HG02884 (cell line): ENCODE measurements at regions not wholly inside any gene's neighbourhood (a gene's known extent, or its start where the extent isn't known, plus 50 kb on each side); places are given as distances from the start of the nearest gene placed in this dataset.
"Not testable (repeated sequence)": the region's sequence is repeated elsewhere in the genome, so short reads cannot be mapped to it uniquely, and the experiment has no call there.

ENCODE experiments used
- ATAC-seq: cut with Tn5 transposase; IDR thresholded peaks from one replicate; pipeline ENCODE4 v1.9.1; 2021; ENCODE audit warnings: mild to moderate bottlenecking, moderate library complexity; ENCODE audit not compliant: unreplicated experiment

GRCh38 chr3:40877631-40878463, 321.5 kb upstream of the CTNNB1 start:
- ATAC-seq: no peak

- no peak for ATAC-seq
Observed at GRCh38 chr3:40878464-40878905, 320.8 kb upstream of the CTNNB1 start.

DNA sequence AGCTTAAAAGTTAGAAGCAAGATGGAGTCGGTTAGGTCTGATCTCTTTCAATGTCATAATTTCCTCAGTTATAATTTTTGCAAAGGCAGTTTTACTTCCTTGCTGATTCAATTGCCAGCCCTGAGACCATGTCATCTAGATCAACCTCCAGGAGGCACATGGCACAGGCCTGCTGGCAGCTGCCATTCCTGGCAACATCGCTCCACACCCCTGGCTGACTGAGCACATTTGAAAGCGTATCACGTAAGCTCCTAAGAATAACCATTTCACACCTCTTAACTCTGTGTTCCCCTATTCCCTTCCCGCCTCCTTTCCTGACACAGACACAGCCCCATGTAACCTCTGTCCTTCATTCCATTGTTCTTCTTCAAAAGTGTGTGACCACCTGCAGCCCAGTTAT, 313.9 kb upstream of the CTNNB1 start:
- no peak for ATAC-seq

GRCh38 chr3:40886660-40887425, 312.5 kb upstream of the CTNNB1 start:
- no peak for ATAC-seq

DNA sequence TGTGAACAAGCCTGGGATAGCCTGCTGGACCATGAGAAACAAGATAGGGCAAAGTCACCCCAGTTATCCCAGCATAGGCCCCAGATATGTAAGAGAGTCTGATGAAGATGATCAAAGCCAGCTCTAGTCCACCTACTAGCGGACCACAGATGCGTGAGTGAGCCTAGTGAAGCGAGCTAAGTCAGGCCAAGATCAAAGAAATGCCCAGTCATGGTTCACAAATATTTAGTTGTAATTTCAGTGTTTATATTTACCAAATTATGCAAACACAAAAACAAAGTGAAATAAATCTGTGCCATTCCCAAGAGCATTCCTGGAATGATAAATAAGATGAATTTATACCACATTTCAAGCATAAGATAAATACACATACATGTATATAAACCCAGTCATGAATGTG, 308.1 kb upstream of the CTNNB1 start:
- ATAC-seq: no peak

- ATAC-seq: no peak
Observed at GRCh38 chr3:40895109-40895508, 304.2 kb upstream of the CTNNB1 start.

DNA sequence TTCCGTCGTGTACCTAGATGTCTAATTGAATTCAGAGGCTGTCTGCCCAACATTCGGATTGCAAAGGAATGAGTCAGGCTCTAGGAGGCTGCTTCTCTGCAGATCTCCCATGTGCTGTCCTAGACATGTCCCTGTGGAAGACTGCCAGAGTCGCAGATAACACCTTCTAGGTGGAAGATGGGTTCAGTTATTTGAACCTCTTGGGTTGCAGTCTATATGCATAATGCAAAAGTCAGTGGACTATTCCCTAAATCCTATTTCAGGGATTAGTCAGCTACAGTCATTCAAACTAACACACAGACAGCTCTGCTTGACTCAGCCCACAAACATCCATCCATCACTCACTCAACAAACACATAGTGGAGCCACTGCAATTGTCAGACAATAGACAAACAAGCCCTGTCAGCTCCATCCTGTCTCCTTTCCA, 300.0 kb upstream of the CTNNB1 start:
- ATAC-seq: no peak

DNA sequence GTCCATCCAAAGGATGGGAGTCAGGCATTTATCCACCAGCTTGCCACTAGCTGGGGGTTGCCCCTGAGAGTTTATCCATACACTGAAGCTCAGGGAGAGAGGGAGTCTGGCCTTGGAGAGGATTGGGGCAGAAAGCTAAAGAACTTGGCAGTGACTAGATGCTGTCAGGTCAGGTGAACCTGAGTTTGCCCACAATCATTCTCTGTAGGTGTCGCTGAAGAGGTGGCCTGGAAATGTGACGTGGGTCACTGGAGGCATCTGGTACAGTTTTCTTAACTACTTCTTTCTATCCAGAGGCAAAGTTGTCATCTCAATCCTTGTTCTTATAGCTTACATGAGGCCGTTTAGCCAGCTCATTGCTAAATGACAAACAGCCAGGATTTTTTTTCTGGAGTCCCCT, 298.0 kb upstream of the CTNNB1 start:
- ATAC-seq: no peak

- no peak for ATAC-seq
Observed at GRCh38 chr3:40901796-40902195, 297.5 kb upstream of the CTNNB1 start.

- not testable (repeated sequence) for ATAC-seq
Observed at GRCh38 chr3:40907907-40908465, 291.3 kb upstream of the CTNNB1 start.

GRCh38 chr3:40908612-40909011, 290.7 kb upstream of the CTNNB1 start:
- ATAC-seq: no peak

DNA sequence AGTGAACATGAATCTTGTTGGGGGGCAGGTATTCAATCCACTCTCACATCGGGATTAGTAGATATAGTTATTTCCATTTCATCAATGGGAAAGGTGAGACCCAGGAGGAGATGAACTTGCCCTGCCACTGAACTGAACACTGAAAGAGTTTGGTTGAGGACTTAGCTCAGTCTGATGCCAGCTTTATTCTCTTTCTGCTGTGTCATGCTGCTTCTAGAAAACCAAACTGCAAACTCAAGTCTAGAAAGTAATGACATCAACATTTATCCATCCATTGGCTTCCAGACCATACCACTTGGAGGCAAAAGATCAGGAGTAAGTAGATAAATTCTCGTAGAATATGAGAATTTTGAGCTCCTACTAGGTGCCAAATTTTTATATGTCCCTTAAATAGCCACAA, 288.0 kb upstream of the CTNNB1 start:
- no peak for ATAC-seq

DNA sequence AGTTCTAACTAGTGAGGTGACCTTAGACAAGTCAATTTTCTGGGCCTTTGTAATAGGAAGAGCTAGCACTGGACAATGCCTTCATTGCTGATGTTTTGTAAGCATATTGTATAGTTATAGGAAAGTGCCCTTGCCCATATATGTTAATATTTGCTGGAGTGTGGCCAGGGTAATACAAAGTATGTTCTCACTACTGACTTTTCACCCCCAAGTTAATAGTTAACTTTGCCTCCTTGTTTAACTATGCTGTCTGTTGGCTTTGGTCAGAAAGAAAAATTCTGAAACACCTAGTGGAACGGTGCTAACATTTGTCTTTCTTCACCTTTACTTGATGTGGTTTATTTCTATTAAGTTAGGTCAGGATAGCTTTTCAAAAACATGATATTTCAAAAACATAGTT, 287.4 kb upstream of the CTNNB1 start:
- no peak for ATAC-seq

- no peak for ATAC-seq
Observed at GRCh38 chr3:40912461-40912860, 286.8 kb upstream of the CTNNB1 start.

DNA sequence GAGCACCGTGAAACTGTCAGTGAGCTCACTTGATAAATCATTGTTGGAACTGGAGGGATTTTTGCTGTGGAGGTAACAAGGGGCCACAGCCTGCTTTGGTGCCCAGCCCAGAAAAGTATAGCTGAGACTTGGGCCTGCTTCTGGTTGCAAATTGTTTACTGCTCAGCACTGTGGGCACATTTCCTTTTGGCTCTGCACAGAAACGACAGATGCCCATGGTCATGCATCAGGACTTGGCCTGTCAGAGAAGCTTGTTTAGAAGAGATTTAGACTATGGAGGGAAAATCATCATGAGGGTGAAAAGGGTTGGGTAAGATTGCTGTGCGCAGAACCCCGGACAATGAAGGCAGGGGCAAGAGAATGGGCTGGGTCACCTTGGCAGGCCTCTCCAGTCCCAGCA, 286.1 kb upstream of the CTNNB1 start:
- no peak for ATAC-seq

- ATAC-seq: no peak
Observed at GRCh38 chr3:40913641-40914040, 285.7 kb upstream of the CTNNB1 start.

DNA sequence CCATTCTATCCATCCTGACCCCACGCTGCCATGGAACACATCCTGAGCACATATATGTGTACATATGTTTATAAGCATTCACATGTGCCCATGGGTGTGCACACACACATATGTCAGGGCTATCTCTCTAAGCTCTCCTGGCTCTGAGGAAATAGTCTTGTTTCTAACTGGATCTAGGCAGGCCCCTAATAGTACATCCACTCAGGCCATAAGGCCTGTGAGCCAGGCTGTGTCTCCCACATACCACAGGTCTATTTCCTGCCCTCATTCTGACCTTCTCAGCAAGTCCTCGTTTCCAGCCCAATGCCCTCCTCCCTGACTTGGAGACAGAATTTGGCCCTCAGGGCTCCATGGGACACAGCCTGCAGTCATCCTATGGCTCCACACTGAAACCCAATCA, 284.8 kb upstream of the CTNNB1 start:
- ATAC-seq: no peak

- no peak for ATAC-seq
Observed at GRCh38 chr3:40915346-40915865, 283.9 kb upstream of the CTNNB1 start.

GRCh38 chr3:40920041-40920440, 279.3 kb upstream of the CTNNB1 start:
- ATAC-seq: no peak

DNA sequence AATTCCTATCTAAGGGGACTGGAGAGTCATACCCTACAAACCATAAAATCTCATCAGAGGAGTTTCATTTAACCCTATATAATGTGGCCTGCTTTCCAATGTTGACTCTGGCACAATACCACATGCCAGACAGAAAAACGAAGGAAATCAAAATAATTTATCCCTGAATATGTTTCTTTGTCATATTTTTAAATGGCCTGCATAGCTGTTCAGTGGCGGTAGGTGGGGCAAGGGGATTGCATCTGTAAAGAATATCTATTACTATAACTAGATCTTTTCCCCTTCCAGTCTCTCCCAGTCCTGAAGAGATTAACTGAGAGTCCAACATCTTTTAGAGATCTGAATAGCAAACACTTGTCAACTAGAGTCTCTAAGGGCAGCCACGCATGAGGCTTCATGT, 278.1 kb upstream of the CTNNB1 start:
- no peak for ATAC-seq

DNA sequence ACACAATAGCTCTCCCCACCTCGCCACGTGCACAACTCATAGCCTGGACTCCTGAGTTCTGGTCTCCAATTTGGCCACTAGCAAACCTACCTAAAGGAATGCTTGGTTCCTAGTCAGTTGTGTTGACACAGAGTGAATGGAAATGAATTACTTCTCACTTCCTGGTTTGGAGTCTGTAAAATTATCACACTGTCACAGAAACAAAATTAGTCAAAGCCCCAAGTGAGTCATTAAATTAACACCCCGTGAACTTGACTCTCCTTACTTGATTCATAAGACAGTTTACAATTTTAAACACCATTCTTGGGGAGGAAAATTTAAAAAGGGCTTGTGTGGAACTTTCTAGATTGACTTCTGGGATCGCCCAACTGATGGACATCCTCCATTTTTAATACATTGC, 276.2 kb upstream of the CTNNB1 start:
- no peak for ATAC-seq

DNA sequence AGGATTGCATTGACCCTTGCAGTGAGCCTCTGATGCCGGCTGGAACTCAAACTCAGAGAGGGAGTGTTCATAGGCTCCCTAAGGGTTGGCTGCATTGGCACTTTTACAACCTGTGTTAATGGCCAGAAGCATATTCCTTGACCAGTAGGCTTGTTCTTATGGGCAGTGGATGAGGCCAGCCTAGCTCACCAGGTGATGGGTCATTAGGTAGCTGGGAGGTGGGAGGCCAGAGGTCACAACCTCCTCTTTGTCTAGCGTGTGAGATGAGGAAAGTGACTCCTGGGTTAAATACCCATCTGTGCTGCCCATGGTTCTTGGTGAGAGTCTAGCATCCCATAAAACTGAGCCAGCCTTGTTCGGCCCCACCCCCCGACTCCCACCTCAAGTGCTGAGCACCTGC, 275.7 kb upstream of the CTNNB1 start:
- no peak for ATAC-seq
